ENCODE measurements at regions not wholly inside any gene's neighbourhood (a gene's known extent, or its start where the extent isn't known, plus 50 kb on each side); places are given as distances from the start of the nearest gene placed in this dataset.

DNA sequence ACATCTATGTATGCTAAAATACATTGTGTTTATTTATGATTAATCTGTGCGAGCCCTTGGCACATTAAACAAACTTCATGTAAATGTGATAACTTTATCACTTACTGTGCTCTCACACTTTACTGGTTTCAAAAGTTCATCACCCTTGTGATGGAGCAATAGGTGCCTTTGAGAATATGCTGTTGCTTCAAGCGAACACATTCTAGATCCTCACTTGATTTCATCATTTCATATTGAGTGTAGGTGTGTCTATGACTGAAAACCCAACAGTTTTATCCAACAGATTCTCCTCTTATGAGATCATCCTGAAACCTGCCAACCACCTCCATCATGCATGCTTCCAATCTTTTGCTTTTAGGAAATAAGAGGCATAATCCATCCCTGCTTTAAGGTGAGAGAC, 854.4 kb downstream of the TMEM121 start:
- TF ChIP-seq POLR2A (IDR thresholded peaks at IDR 0.05; ENCODE audit: low read length) (no peak), EP300 (IDR thresholded peaks at IDR 0.05) (no peak), RAD21 (conservative IDR thresholded peaks at IDR 0.05 in 1 of 2, IDR thresholded peaks at IDR 0.05 in 1 of 2) (no peak), CBX2 (IDR thresholded peaks at IDR 0.05; ENCODE audit: borderline replicate concordance, low read depth) (no peak), CEBPB (IDR thresholded peaks at IDR 0.05) (no peak), BHLHE40 (IDR thresholded peaks at IDR 0.05; ENCODE audit: low read depth, low read length) (no peak), MAZ (IDR thresholded peaks at IDR 0.05; ENCODE audit: borderline replicate concordance, low read depth, low read length) (no peak), SMC3 (IDR thresholded peaks at IDR 0.05) (no peak)
- TF ChIP-seq, protein P1, sequence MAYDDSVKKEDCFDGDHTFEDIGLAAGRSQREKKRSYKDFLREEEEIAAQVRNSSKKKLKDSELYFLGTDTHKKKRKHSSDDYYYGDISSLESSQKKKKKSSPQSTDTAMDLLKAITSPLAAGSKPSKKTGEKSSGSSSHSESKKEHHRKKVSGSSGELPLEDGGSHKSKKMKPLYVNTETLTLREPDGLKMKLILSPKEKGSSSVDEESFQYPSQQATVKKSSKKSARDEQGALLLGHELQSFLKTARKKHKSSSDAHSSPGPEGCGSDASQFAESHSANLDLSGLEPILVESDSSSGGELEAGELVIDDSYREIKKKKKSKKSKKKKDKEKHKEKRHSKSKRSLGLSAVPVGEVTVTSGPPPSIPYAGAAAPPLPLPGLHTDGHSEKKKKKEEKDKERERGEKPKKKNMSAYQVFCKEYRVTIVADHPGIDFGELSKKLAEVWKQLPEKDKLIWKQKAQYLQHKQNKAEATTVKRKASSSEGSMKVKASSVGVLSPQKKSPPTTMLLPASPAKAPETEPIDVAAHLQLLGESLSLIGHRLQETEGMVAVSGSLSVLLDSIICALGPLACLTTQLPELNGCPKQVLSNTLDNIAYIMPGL (CRISPR knock-in tag; IDR thresholded peaks at IDR 0.05; ENCODE audit: borderline replicate concordance) = no peak
- TF ChIP-seq, protein P2, sequence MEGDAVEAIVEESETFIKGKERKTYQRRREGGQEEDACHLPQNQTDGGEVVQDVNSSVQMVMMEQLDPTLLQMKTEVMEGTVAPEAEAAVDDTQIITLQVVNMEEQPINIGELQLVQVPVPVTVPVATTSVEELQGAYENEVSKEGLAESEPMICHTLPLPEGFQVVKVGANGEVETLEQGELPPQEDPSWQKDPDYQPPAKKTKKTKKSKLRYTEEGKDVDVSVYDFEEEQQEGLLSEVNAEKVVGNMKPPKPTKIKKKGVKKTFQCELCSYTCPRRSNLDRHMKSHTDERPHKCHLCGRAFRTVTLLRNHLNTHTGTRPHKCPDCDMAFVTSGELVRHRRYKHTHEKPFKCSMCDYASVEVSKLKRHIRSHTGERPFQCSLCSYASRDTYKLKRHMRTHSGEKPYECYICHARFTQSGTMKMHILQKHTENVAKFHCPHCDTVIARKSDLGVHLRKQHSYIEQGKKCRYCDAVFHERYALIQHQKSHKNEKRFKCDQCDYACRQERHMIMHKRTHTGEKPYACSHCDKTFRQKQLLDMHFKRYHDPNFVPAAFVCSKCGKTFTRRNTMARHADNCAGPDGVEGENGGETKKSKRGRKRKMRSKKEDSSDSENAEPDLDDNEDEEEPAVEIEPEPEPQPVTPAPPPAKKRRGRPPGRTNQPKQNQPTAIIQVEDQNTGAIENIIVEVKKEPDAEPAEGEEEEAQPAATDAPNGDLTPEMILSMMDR (IDR thresholded peaks at IDR 0.05) = no peak
- TF ChIP-seq, protein P3, sequence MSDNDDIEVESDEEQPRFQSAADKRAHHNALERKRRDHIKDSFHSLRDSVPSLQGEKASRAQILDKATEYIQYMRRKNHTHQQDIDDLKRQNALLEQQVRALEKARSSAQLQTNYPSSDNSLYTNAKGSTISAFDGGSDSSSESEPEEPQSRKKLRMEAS (IDR thresholded peaks at IDR 0.05) = no peak
- TF ChIP-seq, protein P4, sequence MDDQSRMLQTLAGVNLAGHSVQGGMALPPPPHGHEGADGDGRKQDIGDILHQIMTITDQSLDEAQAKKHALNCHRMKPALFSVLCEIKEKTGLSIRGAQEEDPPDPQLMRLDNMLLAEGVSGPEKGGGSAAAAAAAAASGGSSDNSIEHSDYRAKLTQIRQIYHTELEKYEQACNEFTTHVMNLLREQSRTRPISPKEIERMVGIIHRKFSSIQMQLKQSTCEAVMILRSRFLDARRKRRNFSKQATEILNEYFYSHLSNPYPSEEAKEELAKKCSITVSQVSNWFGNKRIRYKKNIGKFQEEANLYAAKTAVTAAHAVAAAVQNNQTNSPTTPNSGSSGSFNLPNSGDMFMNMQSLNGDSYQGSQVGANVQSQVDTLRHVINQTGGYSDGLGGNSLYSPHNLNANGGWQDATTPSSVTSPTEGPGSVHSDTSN (IDR thresholded peaks at IDR 0.05) = no peak
- TF ChIP-seq, protein P5, sequence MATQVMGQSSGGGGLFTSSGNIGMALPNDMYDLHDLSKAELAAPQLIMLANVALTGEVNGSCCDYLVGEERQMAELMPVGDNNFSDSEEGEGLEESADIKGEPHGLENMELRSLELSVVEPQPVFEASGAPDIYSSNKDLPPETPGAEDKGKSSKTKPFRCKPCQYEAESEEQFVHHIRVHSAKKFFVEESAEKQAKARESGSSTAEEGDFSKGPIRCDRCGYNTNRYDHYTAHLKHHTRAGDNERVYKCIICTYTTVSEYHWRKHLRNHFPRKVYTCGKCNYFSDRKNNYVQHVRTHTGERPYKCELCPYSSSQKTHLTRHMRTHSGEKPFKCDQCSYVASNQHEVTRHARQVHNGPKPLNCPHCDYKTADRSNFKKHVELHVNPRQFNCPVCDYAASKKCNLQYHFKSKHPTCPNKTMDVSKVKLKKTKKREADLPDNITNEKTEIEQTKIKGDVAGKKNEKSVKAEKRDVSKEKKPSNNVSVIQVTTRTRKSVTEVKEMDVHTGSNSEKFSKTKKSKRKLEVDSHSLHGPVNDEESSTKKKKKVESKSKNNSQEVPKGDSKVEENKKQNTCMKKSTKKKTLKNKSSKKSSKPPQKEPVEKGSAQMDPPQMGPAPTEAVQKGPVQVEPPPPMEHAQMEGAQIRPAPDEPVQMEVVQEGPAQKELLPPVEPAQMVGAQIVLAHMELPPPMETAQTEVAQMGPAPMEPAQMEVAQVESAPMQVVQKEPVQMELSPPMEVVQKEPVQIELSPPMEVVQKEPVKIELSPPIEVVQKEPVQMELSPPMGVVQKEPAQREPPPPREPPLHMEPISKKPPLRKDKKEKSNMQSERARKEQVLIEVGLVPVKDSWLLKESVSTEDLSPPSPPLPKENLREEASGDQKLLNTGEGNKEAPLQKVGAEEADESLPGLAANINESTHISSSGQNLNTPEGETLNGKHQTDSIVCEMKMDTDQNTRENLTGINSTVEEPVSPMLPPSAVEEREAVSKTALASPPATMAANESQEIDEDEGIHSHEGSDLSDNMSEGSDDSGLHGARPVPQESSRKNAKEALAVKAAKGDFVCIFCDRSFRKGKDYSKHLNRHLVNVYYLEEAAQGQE (IDR thresholded peaks at IDR 0.05) = no peak
- TF ChIP-seq, protein P6, sequence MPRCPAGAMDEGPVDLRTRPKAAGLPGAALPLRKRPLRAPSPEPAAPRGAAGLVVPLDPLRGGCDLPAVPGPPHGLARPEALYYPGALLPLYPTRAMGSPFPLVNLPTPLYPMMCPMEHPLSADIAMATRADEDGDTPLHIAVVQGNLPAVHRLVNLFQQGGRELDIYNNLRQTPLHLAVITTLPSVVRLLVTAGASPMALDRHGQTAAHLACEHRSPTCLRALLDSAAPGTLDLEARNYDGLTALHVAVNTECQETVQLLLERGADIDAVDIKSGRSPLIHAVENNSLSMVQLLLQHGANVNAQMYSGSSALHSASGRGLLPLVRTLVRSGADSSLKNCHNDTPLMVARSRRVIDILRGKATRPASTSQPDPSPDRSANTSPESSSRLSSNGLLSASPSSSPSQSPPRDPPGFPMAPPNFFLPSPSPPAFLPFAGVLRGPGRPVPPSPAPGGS (IDR thresholded peaks at IDR 0.05) = no peak
